EL (cell line): ENCODE measurements at regions not wholly inside any gene's neighbourhood (a gene's known extent, or its start where the extent isn't known, plus 50 kb on each side); places are given as distances from the start of the nearest gene placed in this dataset.

ENCODE experiments used
- DNase-seq: peaks from one replicate; pipeline ENCODE4 v3.0.0-alpha.2; 2016

DNA sequence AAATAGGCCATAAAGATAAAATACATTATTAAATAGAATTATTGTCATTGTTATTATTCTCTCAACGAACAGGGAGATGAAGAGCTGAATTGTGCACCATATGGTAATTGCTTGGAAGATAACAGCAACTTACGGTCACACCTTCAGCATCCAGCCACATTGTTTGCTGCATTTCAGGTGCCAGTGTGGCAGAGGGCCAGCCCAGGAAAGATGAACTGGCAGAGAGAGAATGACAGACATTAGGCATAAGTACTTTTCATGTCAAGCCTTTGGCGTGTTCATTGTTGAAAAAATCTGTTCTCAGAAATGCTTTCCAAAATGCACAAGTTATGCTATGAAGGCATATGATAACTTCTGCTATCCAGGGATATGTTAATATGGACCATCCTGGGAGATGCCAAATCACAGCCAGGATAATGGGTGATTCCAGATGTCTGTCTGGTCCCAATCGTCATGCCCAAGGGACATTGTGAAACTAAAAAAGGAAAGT lies 748.6 kb upstream of the PIK3C3 start:
- DNase-seq, result no peak

- DNase-seq, result no peak
Observed at GRCh38 chr18:41199212-41199611, 755.8 kb upstream of the PIK3C3 start.

DNA sequence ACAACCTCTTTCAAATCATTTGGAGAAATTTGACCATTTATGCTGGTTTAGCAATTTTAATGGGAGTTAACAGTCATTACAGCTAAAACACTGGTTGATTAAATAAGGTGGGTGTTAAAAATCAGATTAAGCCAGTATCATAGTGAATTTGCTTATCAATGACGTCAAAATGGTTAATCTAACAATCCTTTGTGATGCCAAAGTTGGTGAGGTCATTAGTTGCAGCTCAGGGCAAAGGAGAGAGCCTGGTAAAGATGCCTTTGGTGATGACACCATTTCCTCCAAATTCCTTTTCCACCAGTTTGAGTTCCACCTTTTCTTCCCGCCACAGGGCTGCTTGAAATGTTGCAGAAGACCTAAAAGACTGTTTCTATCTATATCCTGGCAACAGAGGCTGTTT lies 757.1 kb upstream of the PIK3C3 start:
- DNase-seq, result no peak

DNA sequence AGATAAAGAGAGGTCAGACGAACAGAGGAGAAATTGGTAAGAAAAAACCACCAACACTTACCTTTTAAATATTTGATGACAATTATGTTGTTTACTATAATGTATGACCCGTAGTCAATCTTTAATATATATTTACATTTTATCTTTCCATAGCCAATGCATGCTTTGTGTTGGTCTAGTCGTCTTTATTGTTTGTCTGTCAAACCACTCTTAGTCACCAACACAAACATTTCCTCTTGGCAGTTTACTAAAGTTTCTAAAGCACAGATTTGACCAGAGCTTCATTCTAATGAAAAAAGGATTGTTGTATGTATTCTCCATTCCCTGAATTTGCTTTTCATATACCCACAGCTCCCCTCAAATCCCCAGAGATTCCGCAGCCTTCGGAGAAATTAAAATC lies 784.7 kb upstream of the PIK3C3 start:
- DNase-seq, result no peak

DNA sequence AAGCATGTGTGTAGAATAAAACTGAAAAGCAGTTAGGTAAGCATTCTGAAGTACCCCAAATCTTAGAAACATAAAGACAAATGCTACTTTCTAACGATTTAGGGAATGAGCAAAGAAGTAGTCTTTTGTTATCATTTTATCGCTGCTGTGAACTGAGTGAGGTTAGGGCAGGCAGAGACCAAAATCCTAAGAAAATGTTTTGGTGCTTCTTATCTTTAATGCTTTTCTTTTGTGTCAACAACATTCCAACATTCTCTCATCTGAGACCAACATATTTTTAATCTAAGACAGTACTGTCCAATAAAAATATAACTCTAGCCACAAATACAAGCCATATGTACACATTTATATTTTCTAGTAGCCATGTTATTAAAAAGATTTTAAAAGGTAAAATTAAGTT lies 789.4 kb upstream of the PIK3C3 start:
- DNase-seq, result no peak

GRCh38 chr18:41162781-41163180 lies 792.3 kb upstream of the PIK3C3 start:
- DNase-seq, result no peak

GRCh38 chr18:41162191-41162590 lies 792.8 kb upstream of the PIK3C3 start:
- no peak for DNase-seq

- no peak for DNase-seq
Observed at GRCh38 chr18:41155910-41156851, 798.9 kb upstream of the PIK3C3 start.

DNA sequence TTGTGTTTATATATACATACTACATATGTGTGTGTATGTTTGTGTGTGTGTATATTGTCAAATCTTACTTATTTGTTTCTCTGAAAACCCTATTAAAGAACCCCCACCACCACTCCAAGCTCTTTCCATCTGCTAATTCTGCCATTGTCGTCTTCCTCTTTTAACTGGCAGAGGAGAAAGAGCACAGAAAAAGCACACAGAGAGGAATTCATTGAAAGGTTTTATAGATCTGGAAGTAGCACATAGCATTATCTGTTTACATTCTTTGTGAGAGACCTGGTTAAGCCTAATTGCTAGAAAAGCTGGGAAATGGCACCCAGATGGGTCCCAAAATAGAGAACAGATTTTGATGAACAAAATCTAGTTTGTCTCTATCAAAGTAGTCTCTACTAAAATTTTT lies 800.0 kb upstream of the PIK3C3 start:
- DNase-seq, result no peak

DNA sequence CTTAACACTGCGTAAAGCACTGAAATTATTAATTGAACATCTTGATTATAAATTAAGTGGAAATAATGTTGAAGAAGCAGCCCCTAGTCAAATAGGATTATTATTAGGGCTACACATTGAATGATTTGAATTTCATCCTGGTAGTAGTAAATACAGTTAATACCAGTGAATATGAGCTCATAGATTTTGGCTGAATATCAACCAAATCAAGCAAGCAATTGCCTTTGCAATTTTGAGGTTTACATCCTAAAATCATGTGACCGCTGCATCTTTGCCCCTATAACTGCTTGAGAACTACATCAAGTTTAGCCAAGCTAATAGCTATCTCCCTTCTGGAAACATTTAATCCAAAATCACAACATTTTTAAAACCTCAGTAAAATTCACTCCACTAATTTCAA lies 801.2 kb upstream of the PIK3C3 start:
- DNase-seq, result no peak

DNA sequence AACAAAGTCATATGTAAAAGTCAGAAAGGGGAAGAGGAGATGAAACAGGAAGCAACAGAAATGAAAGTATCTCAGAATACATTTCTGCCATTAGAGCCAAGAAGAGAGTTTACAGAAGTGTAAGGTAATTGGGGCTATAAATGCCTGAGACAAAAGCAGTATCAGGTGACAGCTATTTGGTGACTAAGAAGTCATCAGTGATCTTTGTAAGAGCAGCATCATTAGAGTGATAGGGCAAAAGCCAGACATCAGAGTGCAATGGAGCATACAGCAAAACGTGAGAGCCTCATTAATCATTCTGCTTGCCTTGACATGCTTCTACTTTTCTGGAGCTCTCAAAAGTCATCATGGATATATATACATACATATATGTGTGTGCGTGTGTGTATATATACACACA lies 804.7 kb upstream of the PIK3C3 start:
- no peak for DNase-seq

- DNase-seq, result no peak
Observed at GRCh38 chr18:41146301-41146700, 808.7 kb upstream of the PIK3C3 start.

DNA sequence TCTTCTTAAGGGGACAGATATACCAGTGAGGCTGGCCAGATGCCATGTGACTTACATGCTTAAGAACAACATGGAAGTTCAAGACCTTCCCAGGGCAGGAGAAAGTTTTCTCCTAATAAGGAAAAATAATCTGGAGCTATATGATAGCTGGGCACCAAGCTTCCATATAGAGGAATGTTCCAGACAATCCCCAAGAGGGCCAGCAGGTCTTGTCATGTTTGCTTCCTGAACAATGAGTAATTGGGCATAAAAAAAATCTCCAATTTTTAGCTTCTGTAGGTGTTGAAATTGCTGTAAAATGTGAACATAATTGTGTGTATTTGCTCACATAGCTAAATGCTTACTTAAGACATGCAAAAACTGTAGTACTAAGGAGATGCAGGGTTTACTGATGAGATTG lies 809.5 kb upstream of the PIK3C3 start:
- DNase-seq, result no peak

- DNase-seq, result no peak
Observed at GRCh38 chr18:41144441-41144840, 810.6 kb upstream of the PIK3C3 start.

DNA sequence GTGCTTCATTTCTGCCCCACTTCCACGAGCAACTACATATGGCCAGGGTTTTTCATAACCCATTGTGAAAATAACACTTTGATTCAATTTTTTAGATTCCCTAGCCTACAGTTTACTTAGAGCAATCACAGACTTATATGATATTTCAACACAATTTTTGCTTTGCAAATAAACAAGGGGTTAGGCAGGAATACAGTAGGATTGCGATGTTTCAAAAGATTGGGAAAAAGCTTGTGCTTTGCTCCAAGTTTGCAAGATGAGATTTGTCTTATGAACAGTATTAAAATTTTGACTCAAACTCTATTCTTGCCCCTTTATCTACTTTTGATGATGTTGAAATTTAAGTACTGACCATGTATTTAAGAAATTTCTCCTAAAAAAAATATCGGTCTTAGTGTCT lies 814.5 kb upstream of the PIK3C3 start:
- no peak for DNase-seq

DNA sequence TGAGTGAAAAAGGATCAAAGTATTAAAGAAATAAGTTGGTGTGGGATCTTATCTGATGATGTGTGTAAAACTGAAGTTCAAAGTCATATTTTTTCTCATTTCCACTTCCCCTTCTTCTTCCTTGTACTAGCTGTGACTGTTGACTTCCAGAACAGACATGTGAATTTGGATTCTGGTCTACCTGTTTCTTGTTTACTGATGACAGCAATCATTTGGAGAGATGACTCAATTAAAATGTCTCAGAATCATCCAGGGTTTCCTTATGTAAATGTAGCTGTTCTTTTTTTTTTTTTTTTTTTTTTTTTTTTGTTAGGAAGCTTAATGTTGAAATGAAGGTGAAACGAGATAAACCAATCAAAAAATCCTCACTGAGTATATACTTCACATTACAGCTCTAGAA lies 819.9 kb upstream of the PIK3C3 start:
- DNase-seq, result no peak

DNA sequence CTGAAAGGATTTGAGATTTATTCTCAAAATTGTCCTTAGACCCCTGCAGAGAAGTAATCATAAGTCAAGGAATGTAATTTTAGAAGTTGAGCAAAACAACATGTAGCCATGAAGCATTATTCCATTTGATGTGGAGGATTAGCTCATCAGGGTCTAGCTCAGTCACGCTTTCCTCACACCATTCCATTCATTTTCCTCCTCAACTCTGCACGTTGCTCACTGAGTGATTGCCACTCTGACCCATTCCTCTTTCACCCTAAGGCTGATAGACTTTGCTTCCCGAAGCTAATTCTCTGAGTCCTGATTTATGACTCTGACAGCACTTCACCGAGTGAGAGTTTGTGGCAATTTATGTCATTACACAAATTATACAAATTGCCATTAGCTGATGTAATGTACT lies 820.6 kb upstream of the PIK3C3 start:
- no peak for DNase-seq

DNA sequence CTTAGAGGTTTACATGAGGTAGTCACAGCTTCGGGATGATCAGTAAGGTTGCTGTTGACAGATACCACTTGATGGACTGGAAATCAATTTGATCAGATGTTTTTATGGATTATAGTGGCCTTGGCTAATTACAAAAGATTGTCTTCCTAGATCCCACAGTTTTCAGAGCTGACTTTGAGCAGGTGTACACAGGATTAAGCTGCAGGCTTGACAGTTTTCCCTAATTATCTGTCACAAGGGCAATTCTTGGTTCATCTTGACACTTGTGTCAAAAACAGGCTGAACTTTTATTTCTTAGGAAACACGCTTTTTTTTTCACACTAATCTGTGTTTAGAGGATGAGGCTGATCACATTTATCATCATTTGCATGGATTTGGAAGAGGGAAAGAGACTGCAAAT lies 824.0 kb upstream of the PIK3C3 start:
- no peak for DNase-seq

DNA sequence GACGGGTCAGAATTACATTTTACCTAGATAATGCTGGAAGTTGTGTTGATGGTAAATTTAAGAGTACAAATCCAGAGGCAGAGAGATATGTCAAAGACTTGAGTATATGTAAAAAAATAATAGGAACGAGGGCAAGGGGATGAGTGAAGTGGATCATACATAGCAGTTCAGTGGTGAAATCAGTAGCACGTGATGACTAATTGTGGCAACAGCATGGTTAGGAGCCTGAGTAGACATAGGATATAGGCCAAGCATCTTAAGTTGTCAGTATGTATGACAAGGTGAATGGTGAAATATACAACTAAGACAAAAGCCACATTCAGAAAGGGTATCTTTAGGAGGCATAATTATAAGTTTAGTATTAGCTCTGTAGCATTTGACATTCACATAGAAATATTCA lies 826.5 kb upstream of the PIK3C3 start:
- no peak for DNase-seq

GRCh38 chr18:41128126-41128525 lies 826.9 kb upstream of the PIK3C3 start:
- DNase-seq, result no peak

GRCh38 chr18:41126541-41127235 lies 828.3 kb upstream of the PIK3C3 start:
- peak; percentile 0 for DNase-seq

DNA sequence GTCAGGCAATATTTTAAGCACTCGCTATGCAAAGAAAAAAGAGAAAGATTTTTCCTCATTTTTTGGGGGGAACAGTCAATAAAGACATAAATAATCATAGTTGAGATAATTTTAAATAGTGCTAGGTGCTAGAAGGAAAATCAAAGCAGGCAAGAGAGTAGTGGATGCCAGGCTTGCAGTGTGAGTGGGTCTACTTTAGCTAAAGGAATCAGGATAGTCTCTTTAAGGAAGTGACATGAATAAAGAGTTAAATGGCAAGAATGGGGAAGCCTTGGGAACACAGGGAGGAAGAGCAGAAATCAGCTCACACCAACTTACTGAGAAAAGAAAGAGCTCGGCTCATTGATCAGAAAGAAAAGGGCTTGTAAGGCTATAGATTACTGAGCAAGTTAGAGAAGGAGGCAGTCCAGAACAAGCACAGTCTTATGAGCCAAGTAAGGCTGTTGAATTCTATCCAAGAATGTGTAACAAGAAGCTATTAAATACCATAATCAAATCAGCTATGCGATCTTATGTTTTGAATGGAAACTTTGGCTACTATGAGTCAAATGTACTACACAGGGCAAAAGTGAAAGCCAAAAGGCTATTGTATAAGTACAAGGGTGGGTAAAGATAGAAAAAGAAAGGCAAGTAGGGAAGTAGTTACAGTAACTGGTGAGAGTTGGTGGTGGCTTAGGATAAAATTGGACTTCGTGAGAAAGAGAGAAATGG lies 833.8 kb upstream of the PIK3C3 start:
- DNase-seq, result peak; percentile 0

DNA sequence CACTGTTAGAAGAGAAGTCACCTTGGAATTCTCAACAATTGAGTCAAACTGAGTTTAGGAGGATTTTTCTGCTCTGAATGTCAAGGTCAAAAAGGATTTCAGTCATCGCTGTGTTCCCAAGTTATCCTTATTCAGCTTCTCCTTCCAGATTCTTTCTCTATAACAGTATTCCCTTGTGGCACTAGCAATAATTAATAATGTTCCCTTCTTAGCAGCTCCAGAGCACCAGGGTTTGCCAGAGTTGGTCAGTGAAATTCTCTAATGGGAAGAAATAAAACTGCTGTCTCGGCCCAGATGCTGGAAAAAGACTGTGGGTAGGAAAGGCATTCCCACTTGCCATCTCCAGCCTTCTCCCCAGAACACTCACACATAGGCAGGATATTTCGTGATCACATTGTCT lies 836.0 kb upstream of the PIK3C3 start:
- no peak for DNase-seq
